WTC11 (cell line): ENCODE measurements at regions not wholly inside any gene's neighbourhood (a gene's known extent, or its start where the extent isn't known, plus 50 kb on each side); places are given as distances from the start of the nearest gene placed in this dataset.

Experiments used
- CTCF ChIP-seq: fragments of 200-600 bp; IDR thresholded peaks from 2 replicates; pipeline ENCODE4 v1.8.0; 2022; ENCODE audit warnings: antibody characterized with exemption
- FOXJ3 ChIP-seq: sonication (generic); formaldehyde crosslinking; IDR thresholded peaks from 2 replicates; pipeline ENCODE4 v1.9.0; 2021; ENCODE audit warnings: missing genetic modification reagents, mild to moderate bottlenecking, borderline replicate concordance

- TF ChIP-seq CTCF (no peak), FOXJ3 (CRISPR knock-in tag) (no peak)
Measured at GRCh38 chr5:54397420-54397819, 58.1 kb upstream of the HSPB3 start.
